H9 (cell line): ENCODE measurements at regions not wholly inside any gene's neighbourhood (a gene's known extent, or its start where the extent isn't known, plus 50 kb on each side); places are given as distances from the start of the nearest gene placed in this dataset.
A peak's percentile ranks its signal among the peaks of the same experiment; 100 is the strongest.

Source experiments
- DNase-seq: peaks from one replicate; pipeline ENCODE4 v3.0.0-alpha.2; 2017
- H2AFZ ChIP-seq: one replicate; pipeline ENCODE4 v1.6.1; 2013; ENCODE audit warnings: mild to moderate bottlenecking, low read length, control low read depth, moderate library complexity
- H2AK5ac ChIP-seq: 2 replicates; pipeline ENCODE4 v1.6.1; 2013; ENCODE audit warnings: low read length, control low read depth, mixed read lengths; ENCODE audit not compliant: insufficient read length
- H2BK120ac ChIP-seq: one replicate; pipeline ENCODE4 v1.6.1; 2013; ENCODE audit warnings: low read depth, mild to moderate bottlenecking, low read length, control low read depth, inconsistent platforms; ENCODE audit not compliant: poor library complexity, severe bottlenecking
- H2BK12ac ChIP-seq: 2 replicates; pipeline ENCODE4 v1.6.1; 2013; ENCODE audit warnings: low read length, control low read depth, mixed read lengths, low read depth; ENCODE audit not compliant: insufficient read length
- H2BK15ac ChIP-seq: 2 replicates; pipeline ENCODE4 v1.6.1; 2013; ENCODE audit warnings: low read depth, low read length, control low read depth
- H2BK20ac ChIP-seq: one replicate; pipeline ENCODE4 v1.6.1; 2013; ENCODE audit warnings: low read depth, mild to moderate bottlenecking, low read length, control low read depth, inconsistent platforms; ENCODE audit not compliant: poor library complexity, severe bottlenecking
- H2BK5ac ChIP-seq: 2 replicates; pipeline ENCODE4 v1.6.1; 2013; ENCODE audit warnings: low read length, control low read depth, mixed read lengths; ENCODE audit not compliant: insufficient read length
- H3K14ac ChIP-seq: 2 replicates; pipeline ENCODE4 v1.6.1; 2013; ENCODE audit warnings: low read length, control low read depth; ENCODE audit not compliant: insufficient read depth
- H3K18ac ChIP-seq: 2 replicates; pipeline ENCODE4 v1.6.1; 2013; ENCODE audit warnings: low read depth, mild to moderate bottlenecking, mixed read lengths, low read length, control low read depth; ENCODE audit not compliant: insufficient read length
- H3K23ac ChIP-seq: 2 replicates; pipeline ENCODE4 v1.6.1; 2013; ENCODE audit warnings: low read length, control low read depth, mixed read lengths, low read depth; ENCODE audit not compliant: insufficient read length
- H3K23me2 ChIP-seq: 2 replicates; pipeline ENCODE4 v1.6.1; 2013; ENCODE audit warnings: low read depth, mild to moderate bottlenecking, mixed read lengths, low read length, control low read depth; ENCODE audit not compliant: insufficient read length, poor library complexity, severe bottlenecking
- H3K27ac ChIP-seq: 2 replicates; pipeline ENCODE4 v1.5.1; 2013; ENCODE audit warnings: low read length, control low read depth, mixed read lengths, low read depth; ENCODE audit not compliant: insufficient read length
- H3K27me3 ChIP-seq: 2 replicates; pipeline ENCODE4 v1.6.1; 2013; ENCODE audit warnings: low read length, control low read depth, inconsistent platforms; ENCODE audit not compliant: insufficient read depth
- H3K4ac ChIP-seq: 2 replicates; pipeline ENCODE4 v1.6.1; 2013; ENCODE audit warnings: low read depth, mild to moderate bottlenecking, control low read depth, inconsistent platforms, low read length, moderate library complexity
- H3K4me1 ChIP-seq: 2 replicates; pipeline ENCODE4 v1.6.1; 2013; ENCODE audit warnings: low read length, control low read depth, inconsistent platforms; ENCODE audit not compliant: insufficient read depth
- H3K4me2 ChIP-seq: 2 replicates; pipeline ENCODE4 v1.6.1; 2013; ENCODE audit warnings: low read length, control low read depth, mixed read lengths; ENCODE audit not compliant: insufficient read length, insufficient read depth
- H3K56ac ChIP-seq: 2 replicates; pipeline ENCODE4 v1.6.1; 2013; ENCODE audit warnings: low read depth, mild to moderate bottlenecking, mixed read lengths, low read length, control low read depth; ENCODE audit not compliant: insufficient read length
- H3K79me1 ChIP-seq: 2 replicates; pipeline ENCODE4 v1.6.1; 2013; ENCODE audit warnings: low read depth, mild to moderate bottlenecking, moderate library complexity, low read length, control low read depth, inconsistent platforms; ENCODE audit not compliant: insufficient read depth, poor library complexity, severe bottlenecking
- H3K79me2 ChIP-seq: 2 replicates; pipeline ENCODE4 v1.6.1; 2013; ENCODE audit warnings: low read length, control low read depth, inconsistent platforms; ENCODE audit not compliant: insufficient read depth
- H3K9ac ChIP-seq: 2 replicates; pipeline ENCODE4 v1.6.1; 2013; ENCODE audit warnings: low read length, control low read depth, mixed read lengths; ENCODE audit not compliant: insufficient read length; ENCODE audit errors: extremely low read depth
- H3K9me3 ChIP-seq: one replicate; pipeline ENCODE4 v1.6.1; 2013; ENCODE audit warnings: low read depth, low read length, inconsistent platforms; ENCODE audit not compliant: control insufficient read depth
- H3T11ph ChIP-seq: one replicate; pipeline ENCODE4 v1.6.1; 2013; ENCODE audit warnings: mild to moderate bottlenecking, low read length, control low read depth, inconsistent platforms
- H4K20me1 ChIP-seq: one replicate; pipeline ENCODE4 v1.6.1; 2013; ENCODE audit not compliant: control insufficient read depth, insufficient read length, insufficient read depth
- H4K5ac ChIP-seq: 2 replicates; pipeline ENCODE4 v1.6.1; 2013; ENCODE audit warnings: low read depth, mild to moderate bottlenecking, mixed read lengths, low read length, control low read depth; ENCODE audit not compliant: insufficient read length
- H4K8ac ChIP-seq: replicated peaks from 2 replicates; pipeline ENCODE4 v1.6.1; 2013; ENCODE audit warnings: low read length, control low read depth, mixed read lengths, low read depth; ENCODE audit not compliant: insufficient read length
- H4K91ac ChIP-seq: 2 replicates; pipeline ENCODE4 v1.6.1; 2013; ENCODE audit warnings: low read depth, mild to moderate bottlenecking, moderate library complexity, mixed read lengths, low read length, control low read depth; ENCODE audit not compliant: insufficient read length
- H3K27ac Mint-ChIP-seq, 3 experiments: 2 replicates in 2 of 3; 3 replicates in 1 of 3; pipeline ENCODE4 v1.8.0; 2020 to 2021; ENCODE audit warnings: mixed read lengths in 3 of 3, mild to moderate bottlenecking in 1 of 3, moderate library complexity in 1 of 3
- H3K27me3 Mint-ChIP-seq: 2 replicates; pipeline ENCODE4 v1.8.0; 2021; ENCODE audit warnings: low read depth, mild to moderate bottlenecking, moderate library complexity, mixed read lengths
- H3K36me3 Mint-ChIP-seq, 3 experiments: 2 replicates in 2 of 3; 3 replicates in 1 of 3; pipeline ENCODE4 v1.8.0; 2020 to 2021; ENCODE audit warnings: low read depth in 3 of 3, mixed read lengths in 3 of 3; ENCODE audit not compliant: insufficient read depth in 1 of 3
- H3K4me1 Mint-ChIP-seq, 2 experiments: 2 replicates each; pipeline ENCODE4 v1.8.0; 2020; ENCODE audit warnings: mixed read lengths in 2 of 2
- H3K4me3 Mint-ChIP-seq, 2 experiments: 2 replicates in 1 of 2; 3 replicates in 1 of 2; pipeline ENCODE4 v1.8.0; 2020 to 2021; ENCODE audit warnings: mild to moderate bottlenecking in 2 of 2, mixed read lengths in 2 of 2, moderate library complexity in 1 of 2
- H3K9me3 Mint-ChIP-seq, 2 experiments: 2 replicates in 1 of 2; 3 replicates in 1 of 2; pipeline ENCODE4 v1.8.0; 2020; ENCODE audit warnings: mild to moderate bottlenecking in 2 of 2, mixed read lengths in 2 of 2, moderate library complexity in 1 of 2
- WGBS: extraction: QIAGEN DNeasy Blood & Tissue Kit; methylation state at CpG from one replicate; pipeline ENCODE4 v1.1.7; 2013; ENCODE audit warnings: missing lambda C conversion rate, low lambda C conversion rate, mixed read lengths; ENCODE audit not compliant: insufficient read length; ENCODE audit errors: extremely low coverage; 5-methylcytosine and 5-hydroxymethylcytosine counted together
- TF ChIP-seq, protein P1 (sequence below): fragments of 200-600 bp; sonication (generic); conservative IDR thresholded peaks from 3 replicates; pipeline ENCODE4 v1.8.0; 2021; ENCODE audit warnings: antibody characterized with exemption, mild to moderate bottlenecking

DNA sequence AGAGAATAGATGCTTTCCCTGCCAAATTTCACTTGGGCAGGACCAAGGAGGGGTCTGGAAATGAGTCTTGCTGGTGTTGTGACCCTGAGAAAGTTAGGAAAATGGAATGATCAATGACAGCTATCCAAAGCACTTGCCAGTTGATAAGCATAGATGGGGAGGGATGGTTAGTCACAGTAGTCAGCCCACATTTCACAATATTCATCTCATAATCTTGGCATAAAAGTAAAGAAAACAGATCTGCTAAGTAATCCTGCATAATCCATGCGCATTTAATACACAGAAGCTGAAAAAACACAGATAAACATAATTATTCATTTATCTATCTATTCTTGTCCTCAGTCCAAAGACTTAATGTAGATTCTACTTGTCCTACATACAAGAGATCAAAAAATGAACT is 184.1 kb downstream of the ZIC4 start:
- DNase-seq = no peak
- Mint-ChIP-seq H3K27ac (0 out of 7 replicates have a peak overlapping the region, but pooled peaks of 1 of the 3 experiments have one; percentile 10), H3K9me3 (no peaks in the 10 kb centered on the region), H3K27me3 (no peaks in the 10 kb centered on the region), H3K4me3 (no peak overlapping the region), H3K36me3 (no peaks in the 10 kb centered on the region), H3K4me1 (no peaks in the 10 kb centered on the region)
- Histone ChIP-seq H4K8ac (no peak overlapping the region), H3K4me2 (no peak overlapping the region), H4K91ac (no peak overlapping the region), H3T11ph (no peak overlapping the region), H3K79me2 (no peaks in the 10 kb centered on the region), H2AK5ac (no peak overlapping the region), H2AFZ (no peak overlapping the region), H3K9me3 (no peaks in the 10 kb centered on the region), H3K18ac (no peak overlapping the region), H2BK20ac (no peak overlapping the region), H2BK12ac (no peak overlapping the region), H2BK5ac (no peak overlapping the region), H2BK120ac (no peak overlapping the region), H3K56ac (no peak overlapping the region), H3K4me1 (no peaks in the 10 kb centered on the region), H3K14ac (no peak overlapping the region), H4K20me1 (no peaks in the 10 kb centered on the region), H3K27me3 (no peaks in the 10 kb centered on the region), H3K79me1 (no peaks in the 10 kb centered on the region), H3K4ac (no peak overlapping the region), H4K5ac (no peak overlapping the region), H3K27ac (no peak overlapping the region), H2BK15ac (no peak overlapping the region), H3K9ac (no peak overlapping the region), H3K23ac (no peak overlapping the region), H3K23me2 (no peaks in the 10 kb centered on the region)
- no CpG with 5 or more reads among the region's 1 CpG for WGBS
- TF ChIP-seq, protein P1, sequence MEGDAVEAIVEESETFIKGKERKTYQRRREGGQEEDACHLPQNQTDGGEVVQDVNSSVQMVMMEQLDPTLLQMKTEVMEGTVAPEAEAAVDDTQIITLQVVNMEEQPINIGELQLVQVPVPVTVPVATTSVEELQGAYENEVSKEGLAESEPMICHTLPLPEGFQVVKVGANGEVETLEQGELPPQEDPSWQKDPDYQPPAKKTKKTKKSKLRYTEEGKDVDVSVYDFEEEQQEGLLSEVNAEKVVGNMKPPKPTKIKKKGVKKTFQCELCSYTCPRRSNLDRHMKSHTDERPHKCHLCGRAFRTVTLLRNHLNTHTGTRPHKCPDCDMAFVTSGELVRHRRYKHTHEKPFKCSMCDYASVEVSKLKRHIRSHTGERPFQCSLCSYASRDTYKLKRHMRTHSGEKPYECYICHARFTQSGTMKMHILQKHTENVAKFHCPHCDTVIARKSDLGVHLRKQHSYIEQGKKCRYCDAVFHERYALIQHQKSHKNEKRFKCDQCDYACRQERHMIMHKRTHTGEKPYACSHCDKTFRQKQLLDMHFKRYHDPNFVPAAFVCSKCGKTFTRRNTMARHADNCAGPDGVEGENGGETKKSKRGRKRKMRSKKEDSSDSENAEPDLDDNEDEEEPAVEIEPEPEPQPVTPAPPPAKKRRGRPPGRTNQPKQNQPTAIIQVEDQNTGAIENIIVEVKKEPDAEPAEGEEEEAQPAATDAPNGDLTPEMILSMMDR = no peak
